Globus pallidus (tissue), 1 donor: ENCODE measurements at regions not wholly inside any gene's neighbourhood (a gene's known extent, or its start where the extent isn't known, plus 50 kb on each side); places are given as distances from the start of the nearest gene placed in this dataset.
A peak's percentile ranks its signal among the peaks of the same experiment; 100 is the strongest.

ENCODE experiments used
- DNase-seq: peaks from one replicate; pipeline ENCODE4 v3.0.0-alpha.2; 2015; ENCODE audit warnings: low spot score

- DNase-seq = peak; percentile 57
Measured at GRCh38 chr3:176430244-176431037, 766.8 kb downstream of the TBL1XR1 start.

GRCh38 chr3:176428552-176428951 lies 768.7 kb downstream of the TBL1XR1 start:
- no peak for DNase-seq

GRCh38 chr3:176426371-176426770 lies 770.9 kb downstream of the TBL1XR1 start:
- DNase-seq = no peak

GRCh38 chr3:176416870-176417269 lies 780.4 kb downstream of the TBL1XR1 start:
- DNase-seq = no peak

- peak; percentile 18 for DNase-seq
Measured at GRCh38 chr3:176415661-176416295, 781.5 kb downstream of the TBL1XR1 start.

GRCh38 chr3:176412771-176413170 lies 784.5 kb downstream of the TBL1XR1 start:
- DNase-seq = no peak

GRCh38 chr3:176403531-176403930 lies 793.8 kb downstream of the TBL1XR1 start:
- no peak for DNase-seq

GRCh38 chr3:176401211-176401610 lies 796.1 kb downstream of the TBL1XR1 start:
- DNase-seq = no peak

- no peak for DNase-seq
Measured at GRCh38 chr3:176399193-176399592, 798.1 kb downstream of the TBL1XR1 start.

GRCh38 chr3:176395240-176395639 lies 802.0 kb downstream of the TBL1XR1 start:
- no peak for DNase-seq

- DNase-seq = no peak
Measured at GRCh38 chr3:176378789-176379188, 818.5 kb downstream of the TBL1XR1 start.

GRCh38 chr3:176376531-176376930 lies 820.8 kb downstream of the TBL1XR1 start:
- no peak for DNase-seq

GRCh38 chr3:176375519-176375918 lies 821.8 kb downstream of the TBL1XR1 start:
- no peak for DNase-seq

GRCh38 chr3:176362191-176362731 lies 835.0 kb downstream of the TBL1XR1 start:
- no peak for DNase-seq

GRCh38 chr3:176359211-176359610 lies 838.1 kb downstream of the TBL1XR1 start:
- no peak for DNase-seq

GRCh38 chr3:176357891-176358290 lies 839.4 kb downstream of the TBL1XR1 start:
- DNase-seq = no peak

- no peak for DNase-seq
Measured at GRCh38 chr3:176354843-176355242, 842.4 kb downstream of the TBL1XR1 start.

GRCh38 chr3:176352716-176353334 lies 844.5 kb downstream of the TBL1XR1 start:
- no peak for DNase-seq

- no peak for DNase-seq
Measured at GRCh38 chr3:176351408-176351807, 845.9 kb downstream of the TBL1XR1 start.

GRCh38 chr3:176349706-176350105 lies 847.6 kb downstream of the TBL1XR1 start:
- DNase-seq = no peak

- DNase-seq = no peak
Measured at GRCh38 chr3:176347424-176348146, 849.7 kb downstream of the TBL1XR1 start.

- no peak for DNase-seq
Measured at GRCh38 chr3:176341963-176342362, 855.3 kb downstream of the TBL1XR1 start.
